ENCODE measurements at regions not wholly inside any gene's neighbourhood (a gene's known extent, or its start where the extent isn't known, plus 50 kb on each side); places are given as distances from the start of the nearest gene placed in this dataset.

GRCh38 chr2:64844087-64844486 is 145.1 kb upstream of the SLC1A4 start:
- Histone ChIP-seq H3K9ac (replicated peaks in 1 of 4; ENCODE audit: extremely low read depth in 1 of 4, low read depth in 3 of 4, low read length in 3 of 4) (no peak overlapping the region), H2AK5ac (ENCODE audit: low read depth, low read length) (no peak overlapping the region), H3K79me2 (ENCODE audit: control insufficient read depth in 1 of 2, insufficient read depth in 2 of 2, low read length in 2 of 2) (no peaks in the 10 kb centered on the region), H4K91ac (replicated peaks; ENCODE audit: insufficient read length, low read length) (no peak overlapping the region), H2BK20ac (ENCODE audit: low read length) (no peak overlapping the region), H3K27me3 (replicated peaks in 1 of 4; ENCODE audit: control insufficient read depth in 3 of 4, extremely low read depth in 1 of 4, insufficient read depth in 3 of 4, low read length in 3 of 4) (peaks cover 0 to 2% (median 0%) of the 10 kb centered on the region in 4 experiments; a peak in 1 of 7 replicates), H3K23me2 (ENCODE audit: low read depth, low read length) (no peaks in the 10 kb centered on the region), H2BK12ac (ENCODE audit: low read depth, low read length) (no peak overlapping the region), H3K4ac (replicated peaks; ENCODE audit: insufficient read length, low read depth, low read length) (no peak overlapping the region), H3K14ac (ENCODE audit: insufficient read length) (no peak overlapping the region), H4K20me1 (replicated peaks in 1 of 2; ENCODE audit: control insufficient read depth in 1 of 2, insufficient read depth in 2 of 2, low read length in 2 of 2) (no peaks in the 10 kb centered on the region), H3K36me3 (ENCODE audit: control insufficient read depth in 2 of 4, insufficient read depth in 4 of 4, low read length in 3 of 4) (no peaks in the 10 kb centered on the region), H4K5ac (ENCODE audit: insufficient read length, low read depth, low read length) (no peak overlapping the region), H3K4me3 (ENCODE audit: extremely low read depth in 1 of 4, insufficient read depth in 2 of 4, low read depth in 3 of 4, low read length in 4 of 4) (no peak overlapping the region), H2BK120ac (replicated peaks; ENCODE audit: low read depth, low read length) (no peak overlapping the region), H3K4me1 (replicated peaks in 1 of 4; ENCODE audit: control insufficient read depth in 3 of 4, insufficient read depth in 4 of 4, low read length in 3 of 4) (peaks cover 0 to 4% (median 1%) of the 10 kb centered on the region in 4 experiments; a peak in 1 of 7 replicates), H3K27ac (ENCODE audit: low read depth, low read length) (no peak overlapping the region), H3K18ac (ENCODE audit: extremely low read depth, low read length) (no peak overlapping the region), H3K79me1 (ENCODE audit: low read depth, low read length) (no peaks in the 10 kb centered on the region), H2BK15ac (ENCODE audit: low read length) (no peak overlapping the region), H3K23ac (ENCODE audit: insufficient read length) (no peak overlapping the region), H3K4me2 (ENCODE audit: insufficient read depth in 1 of 2, low read depth in 2 of 2, low read length in 2 of 2) (no peak overlapping the region), H4K8ac (ENCODE audit: extremely low read depth, insufficient read depth, low read length) (no peak overlapping the region), H2AFZ (ENCODE audit: low read length) (no peak overlapping the region), H3K56ac (replicated peaks; ENCODE audit: insufficient read length, low read depth, low read length) (no peak overlapping the region), H2BK5ac (ENCODE audit: low read depth, low read length) (no peak overlapping the region), H3K9me3 (ENCODE audit: insufficient read depth in 2 of 2, low read depth in 1 of 2, low read length in 1 of 2) (no peaks in the 10 kb centered on the region)
- FAIRE-seq (no peak), DNase-seq (ENCODE audit: low read depth in 1 of 2, low spot score in 2 of 2) (no peak)
- CTCF ChIA-PET (ENCODE audit: partially characterized antibody), result no interaction called here
- POLR2A ChIA-PET (ENCODE audit: partially characterized antibody), result interaction anchor here (0.6 kb wide), 1 partner anchor 284 kb away, joined by 3 read pairs; no protein-coding TSS in a partner anchor
- 90% methylated on average over 2 of the region's 2 CpGs; no CpG with 5 or more reads in 1 of the 2 experiments for WGBS, 2 experiments (ENCODE audit: extremely low coverage in 1 of 2, insufficient coverage in 1 of 2, insufficient read length in 1 of 2, insufficient replicate concordance in 2 of 2, low coverage in 1 of 2, low lambda C conversion rate in 2 of 2, missing lambda C conversion rate in 1 of 2)
- TF ChIP-seq YY1 (IDR thresholded peaks at IDR 0.05; ENCODE audit: low read depth, low read length) (peak; percentile 67; the same call in 1 of the 2 replicates), MAFK (IDR thresholded peaks at IDR 0.05; ENCODE audit: low read depth, low read length) (no peak)

Measured in H1 (cell line).